Spleen (tissue), 11 donors: ENCODE measurements at regions not wholly inside any gene's neighbourhood (a gene's known extent, or its start where the extent isn't known, plus 50 kb on each side); places are given as distances from the start of the nearest gene placed in this dataset.

Experiments
- DNase-seq: peaks from one replicate; pipeline ENCODE4 v3.0.0-alpha.2; 2020
- H3K27ac ChIP-seq, 8 donors: fragments of 200-600 bp; sonication (generic) in 7 of 8; 1 replicate in 4 of 8; 2 replicates in 4 of 8; pipeline versions ENCODE4 v1.5.0 to v1.8.0; 2016 to 2021; ENCODE audit warnings: inconsistent platforms in 4 of 8, mild to moderate bottlenecking in 4 of 8, moderate library complexity in 1 of 8
- H3K27me3 ChIP-seq, 7 donors: fragments of 200-600 bp; sonication (generic) in 6 of 7; replicated peaks in 1 of 7; 1 replicate in 4 of 7; 2 replicates in 3 of 7; pipeline versions ENCODE4 v1.5.0 to v1.8.0; 2016 to 2021; ENCODE audit warnings: inconsistent platforms in 3 of 7, mild to moderate bottlenecking in 1 of 7
- H3K36me3 ChIP-seq, 6 donors: fragments of 200-600 bp; sonication (generic) in 5 of 6; 1 replicate in 4 of 6; 2 replicates in 2 of 6; pipeline versions ENCODE4 v1.5.0 to v1.8.0; 2016 to 2021; ENCODE audit warnings: inconsistent platforms in 2 of 6
- H3K4me1 ChIP-seq, 6 donors: fragments of 200-600 bp; sonication (generic) in 5 of 6; 1 replicate in 3 of 6; 2 replicates in 3 of 6; pipeline versions ENCODE4 v1.5.0 to v1.8.0; 2016 to 2021; ENCODE audit warnings: inconsistent platforms in 3 of 6
- H3K4me3 ChIP-seq, 8 donors: fragments of 200-600 bp; sonication (generic) in 7 of 8; 1 replicate in 4 of 8; 2 replicates in 4 of 8; pipeline versions ENCODE4 v1.5.0 to v1.8.0; 2016 to 2021; ENCODE audit warnings: inconsistent platforms in 4 of 8, mild to moderate bottlenecking in 4 of 8, moderate library complexity in 2 of 8
- H3K9me3 ChIP-seq, 8 donors: fragments of 200-600 bp; sonication (generic) in 7 of 8; 1 replicate in 4 of 8; 2 replicates in 4 of 8; pipeline versions ENCODE4 v1.5.0 to v1.8.0; 2016 to 2021; ENCODE audit warnings: inconsistent platforms in 4 of 8
- CTCF ChIP-seq, 11 experiments: fragments of 200-600 bp in 7 of 11; fragments of 450-650 bp in 4 of 11; sonication (generic) in 4 of 11; IDR thresholded peaks in 8 of 11; conservative IDR thresholded peaks in 3 of 11; 1 replicate in 7 of 11; 2 replicates in 4 of 11; pipeline versions ENCODE4 v1.4.0 to v1.8.0; 2016 to 2021; ENCODE audit warnings: antibody characterized with exemption in 11 of 11, inconsistent platforms in 4 of 11, mild to moderate bottlenecking in 1 of 11
- POLR2A ChIP-seq, 3 donors: fragments of 450-650 bp; IDR thresholded peaks; one replicate each; pipeline ENCODE4 v1.5.1; 2017; ENCODE audit warnings: antibody characterized with exemption in 3 of 3, mild to moderate bottlenecking in 1 of 3
- POLR2AphosphoS5 ChIP-seq, 3 donors: sonication (generic); formaldehyde crosslinking; IDR thresholded peaks; one replicate each; pipeline ENCODE4 v1.5.1; 2017; ENCODE audit warnings: antibody characterized with exemption in 3 of 3
- WGBS, 5 donors: extraction: QIAGEN DNeasy Blood & Tissue Kit in 3 of 5; methylation state at CpG; one replicate each; pipeline versions ENCODE4 v1.1.5 to v1.1.7; 2013 to 2018; 5-methylcytosine and 5-hydroxymethylcytosine counted together
- intact Hi-C: fragments of 100-400 bp; cut with DNase I; formaldehyde crosslinking; loops from one replicate; pipeline ENCODE4 v1.15.0; 2023; ENCODE audit warnings: low total_unique reads
- donor health status: healthy with polysubstance abuse.
- donor health status: DM: no; HTN: no; CAD: no; lungs with moderate emphysema.
- donor health status: DM: no; HTN: no; CAD: no.
- donor health status: Bipolar disorder and iron deficiency.
- donor health status: healthy.
- donor health status: DM: no; HTN: no; CAD: no.
- donor health status: DM: yes; HTN: yes; CAD: no.

- H3K36me3 ChIP-seq: no peaks in the 10 kb centered on the region
- no peak overlapping the region for H3K4me3 ChIP-seq
- DNase-seq: no peak
- no peak overlapping the region for H3K27ac ChIP-seq
- TF ChIP-seq CTCF (IDR thresholded peaks at IDR 0.05 in 8 of 11, conservative IDR thresholded peaks at IDR 0.05 in 3 of 11): no peak
- TF ChIP-seq POLR2A (IDR thresholded peaks at IDR 0.05): no peak
- no peaks in the 10 kb centered on the region for H3K27me3 ChIP-seq
- no peaks in the 10 kb centered on the region for H3K4me1 ChIP-seq
- intact Hi-C loops: no loop called here
- H3K9me3 ChIP-seq: peaks cover 0 to 33% (median 20%) of the 10 kb centered on the region in 8 donors
Measured at GRCh38 chr12:59916988-59917387, 321.2 kb downstream of the SLC16A7 start.

GRCh38 chr12:59927032-59927431 is 331.2 kb downstream of the SLC16A7 start:
- Histone ChIP-seq H3K27me3 (no peaks in the 10 kb centered on the region), H3K27ac (no peak overlapping the region), H3K9me3 (peaks cover 0 to 17% (median 4%) of the 10 kb centered on the region in 8 donors), H3K4me1 (no peaks in the 10 kb centered on the region), H3K4me3 (no peak overlapping the region), H3K36me3 (no peaks in the 10 kb centered on the region)
- WGBS, 5 donors: 80 to 89% (median 82%) methylated on average over 1 of the region's 1 CpG
- intact Hi-C loops: no loop called here
- no peak for DNase-seq
- TF ChIP-seq POLR2A (IDR thresholded peaks at IDR 0.05) (no peak), POLR2AphosphoS5 (IDR thresholded peaks at IDR 0.05) (no peak), CTCF (IDR thresholded peaks at IDR 0.05 in 8 of 11, conservative IDR thresholded peaks at IDR 0.05 in 3 of 11) (no peak)

GRCh38 chr12:59928416-59928815 is 332.6 kb downstream of the SLC16A7 start:
- no peaks in the 10 kb centered on the region for H3K4me1 ChIP-seq
- no peaks in the 10 kb centered on the region for H3K27me3 ChIP-seq
- no peaks in the 10 kb centered on the region for H3K36me3 ChIP-seq
- intact Hi-C loops: no loop called here
- no peak overlapping the region for H3K27ac ChIP-seq
- WGBS, 5 donors: 68 to 100% (median 88%) methylated on average over 1 of the region's 1 CpG
- DNase-seq: no peak
- peaks cover 0 to 24% (median 4%) of the 10 kb centered on the region in 8 donors for H3K9me3 ChIP-seq
- H3K4me3 ChIP-seq: no peak overlapping the region
- no peak for TF ChIP-seq POLR2AphosphoS5 (IDR thresholded peaks at IDR 0.05)
- no peak for TF ChIP-seq CTCF (IDR thresholded peaks at IDR 0.05 in 8 of 11, conservative IDR thresholded peaks at IDR 0.05 in 3 of 11)
- no peak for TF ChIP-seq POLR2A (IDR thresholded peaks at IDR 0.05)

GRCh38 chr12:59929110-59929509 is 333.3 kb downstream of the SLC16A7 start:
- 85 to 95% (median 92%) methylated on average over 2 of the region's 2 CpGs for WGBS, 5 donors
- intact Hi-C loops: no loop called here
- Histone ChIP-seq H3K36me3 (no peaks in the 10 kb centered on the region), H3K27ac (no peak overlapping the region), H3K4me3 (no peak overlapping the region), H3K4me1 (no peaks in the 10 kb centered on the region), H3K9me3 (peaks cover 0 to 24% (median 4%) of the 10 kb centered on the region in 8 donors), H3K27me3 (no peaks in the 10 kb centered on the region)
- TF ChIP-seq CTCF (IDR thresholded peaks at IDR 0.05 in 8 of 11, conservative IDR thresholded peaks at IDR 0.05 in 3 of 11) (no peak), POLR2AphosphoS5 (IDR thresholded peaks at IDR 0.05) (no peak), POLR2A (IDR thresholded peaks at IDR 0.05) (no peak)
- DNase-seq: no peak
